ENCODE measurements at regions not wholly inside any gene's neighbourhood (a gene's known extent, or its start where the extent isn't known, plus 50 kb on each side); places are given as distances from the start of the nearest gene placed in this dataset.

DNA sequence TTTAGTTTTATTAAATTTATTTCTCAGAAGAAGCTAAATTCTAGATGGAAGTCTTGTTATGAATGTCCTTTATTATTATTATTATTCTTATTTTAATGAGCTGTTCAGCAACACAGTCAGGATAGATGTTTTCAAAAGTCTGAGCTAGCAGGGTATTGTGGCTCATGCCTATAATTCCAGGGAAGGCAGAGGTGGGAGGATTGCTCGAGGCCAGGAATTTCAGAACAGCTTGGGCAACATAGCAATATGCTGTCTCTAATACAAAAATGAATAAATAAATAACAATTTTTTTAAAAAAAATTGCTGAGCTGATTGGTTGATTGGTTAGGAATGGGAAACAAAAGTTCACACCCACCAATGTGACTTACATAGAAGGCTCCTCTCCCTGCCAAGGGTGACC is 274.1 kb upstream of the CYRIA start (continued):
- TF ChIP-seq, protein P1, sequence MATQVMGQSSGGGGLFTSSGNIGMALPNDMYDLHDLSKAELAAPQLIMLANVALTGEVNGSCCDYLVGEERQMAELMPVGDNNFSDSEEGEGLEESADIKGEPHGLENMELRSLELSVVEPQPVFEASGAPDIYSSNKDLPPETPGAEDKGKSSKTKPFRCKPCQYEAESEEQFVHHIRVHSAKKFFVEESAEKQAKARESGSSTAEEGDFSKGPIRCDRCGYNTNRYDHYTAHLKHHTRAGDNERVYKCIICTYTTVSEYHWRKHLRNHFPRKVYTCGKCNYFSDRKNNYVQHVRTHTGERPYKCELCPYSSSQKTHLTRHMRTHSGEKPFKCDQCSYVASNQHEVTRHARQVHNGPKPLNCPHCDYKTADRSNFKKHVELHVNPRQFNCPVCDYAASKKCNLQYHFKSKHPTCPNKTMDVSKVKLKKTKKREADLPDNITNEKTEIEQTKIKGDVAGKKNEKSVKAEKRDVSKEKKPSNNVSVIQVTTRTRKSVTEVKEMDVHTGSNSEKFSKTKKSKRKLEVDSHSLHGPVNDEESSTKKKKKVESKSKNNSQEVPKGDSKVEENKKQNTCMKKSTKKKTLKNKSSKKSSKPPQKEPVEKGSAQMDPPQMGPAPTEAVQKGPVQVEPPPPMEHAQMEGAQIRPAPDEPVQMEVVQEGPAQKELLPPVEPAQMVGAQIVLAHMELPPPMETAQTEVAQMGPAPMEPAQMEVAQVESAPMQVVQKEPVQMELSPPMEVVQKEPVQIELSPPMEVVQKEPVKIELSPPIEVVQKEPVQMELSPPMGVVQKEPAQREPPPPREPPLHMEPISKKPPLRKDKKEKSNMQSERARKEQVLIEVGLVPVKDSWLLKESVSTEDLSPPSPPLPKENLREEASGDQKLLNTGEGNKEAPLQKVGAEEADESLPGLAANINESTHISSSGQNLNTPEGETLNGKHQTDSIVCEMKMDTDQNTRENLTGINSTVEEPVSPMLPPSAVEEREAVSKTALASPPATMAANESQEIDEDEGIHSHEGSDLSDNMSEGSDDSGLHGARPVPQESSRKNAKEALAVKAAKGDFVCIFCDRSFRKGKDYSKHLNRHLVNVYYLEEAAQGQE (IDR thresholded peaks at IDR 0.05; ENCODE audit: unreplicated experiment): no peak
- TF ChIP-seq, protein P2, sequence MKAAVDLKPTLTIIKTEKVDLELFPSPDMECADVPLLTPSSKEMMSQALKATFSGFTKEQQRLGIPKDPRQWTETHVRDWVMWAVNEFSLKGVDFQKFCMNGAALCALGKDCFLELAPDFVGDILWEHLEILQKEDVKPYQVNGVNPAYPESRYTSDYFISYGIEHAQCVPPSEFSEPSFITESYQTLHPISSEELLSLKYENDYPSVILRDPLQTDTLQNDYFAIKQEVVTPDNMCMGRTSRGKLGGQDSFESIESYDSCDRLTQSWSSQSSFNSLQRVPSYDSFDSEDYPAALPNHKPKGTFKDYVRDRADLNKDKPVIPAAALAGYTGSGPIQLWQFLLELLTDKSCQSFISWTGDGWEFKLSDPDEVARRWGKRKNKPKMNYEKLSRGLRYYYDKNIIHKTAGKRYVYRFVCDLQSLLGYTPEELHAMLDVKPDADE (IDR thresholded peaks at IDR 0.05): no peak
- TF ChIP-seq ZNF331 (CRISPR knock-in tag; IDR thresholded peaks at IDR 0.05; ENCODE audit: low read depth) (no peak), POLR2AphosphoS5 (IDR thresholded peaks at IDR 0.05; ENCODE audit: low read depth) (no peak), CREB1 (CRISPR knock-in tag; IDR thresholded peaks at IDR 0.05; ENCODE audit: low read depth) (no peak), EZH2phosphoT487 (IDR thresholded peaks at IDR 0.05; ENCODE audit: unreplicated experiment) (no peak), EZH2 (IDR thresholded peaks at IDR 0.05; ENCODE audit: low read depth, unreplicated experiment) (no peak), NANOG (IDR thresholded peaks at IDR 0.05; ENCODE audit: borderline replicate concordance) (no peak)

DNA sequence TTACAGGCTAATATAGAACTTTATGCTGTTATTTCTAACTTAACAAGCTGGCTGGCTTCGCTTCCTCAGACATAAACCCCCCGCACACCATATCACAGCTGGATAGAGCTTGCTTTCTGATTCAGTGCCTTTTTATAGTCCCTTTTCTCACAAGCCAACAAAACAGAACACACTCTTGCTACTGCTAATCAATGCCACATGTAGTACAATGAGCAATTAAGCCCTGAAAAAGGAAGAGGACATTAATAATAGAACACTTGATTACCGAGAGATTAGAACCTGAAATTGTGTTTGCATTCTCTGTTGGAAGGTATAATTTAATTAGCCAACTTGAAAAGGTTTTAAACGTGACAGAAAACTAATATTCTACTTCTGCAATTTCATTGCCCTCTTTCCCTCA is 267.7 kb upstream of the CYRIA start:
- H3K27ac ChIP-seq (ENCODE audit: low read depth): no peak overlapping the region
- H3K27ac Mint-ChIP-seq: no peak overlapping the region
- TF ChIP-seq ZNF114 (CRISPR knock-in tag; IDR thresholded peaks at IDR 0.05): no peak
- no peak for TF ChIP-seq EZH2phosphoT487 (IDR thresholded peaks at IDR 0.05; ENCODE audit: unreplicated experiment)
- TF ChIP-seq, protein P3, sequence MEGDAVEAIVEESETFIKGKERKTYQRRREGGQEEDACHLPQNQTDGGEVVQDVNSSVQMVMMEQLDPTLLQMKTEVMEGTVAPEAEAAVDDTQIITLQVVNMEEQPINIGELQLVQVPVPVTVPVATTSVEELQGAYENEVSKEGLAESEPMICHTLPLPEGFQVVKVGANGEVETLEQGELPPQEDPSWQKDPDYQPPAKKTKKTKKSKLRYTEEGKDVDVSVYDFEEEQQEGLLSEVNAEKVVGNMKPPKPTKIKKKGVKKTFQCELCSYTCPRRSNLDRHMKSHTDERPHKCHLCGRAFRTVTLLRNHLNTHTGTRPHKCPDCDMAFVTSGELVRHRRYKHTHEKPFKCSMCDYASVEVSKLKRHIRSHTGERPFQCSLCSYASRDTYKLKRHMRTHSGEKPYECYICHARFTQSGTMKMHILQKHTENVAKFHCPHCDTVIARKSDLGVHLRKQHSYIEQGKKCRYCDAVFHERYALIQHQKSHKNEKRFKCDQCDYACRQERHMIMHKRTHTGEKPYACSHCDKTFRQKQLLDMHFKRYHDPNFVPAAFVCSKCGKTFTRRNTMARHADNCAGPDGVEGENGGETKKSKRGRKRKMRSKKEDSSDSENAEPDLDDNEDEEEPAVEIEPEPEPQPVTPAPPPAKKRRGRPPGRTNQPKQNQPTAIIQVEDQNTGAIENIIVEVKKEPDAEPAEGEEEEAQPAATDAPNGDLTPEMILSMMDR (conservative IDR thresholded peaks at IDR 0.05; ENCODE audit: low read depth in 2 of 2): no peak
- TF ChIP-seq, protein P4, sequence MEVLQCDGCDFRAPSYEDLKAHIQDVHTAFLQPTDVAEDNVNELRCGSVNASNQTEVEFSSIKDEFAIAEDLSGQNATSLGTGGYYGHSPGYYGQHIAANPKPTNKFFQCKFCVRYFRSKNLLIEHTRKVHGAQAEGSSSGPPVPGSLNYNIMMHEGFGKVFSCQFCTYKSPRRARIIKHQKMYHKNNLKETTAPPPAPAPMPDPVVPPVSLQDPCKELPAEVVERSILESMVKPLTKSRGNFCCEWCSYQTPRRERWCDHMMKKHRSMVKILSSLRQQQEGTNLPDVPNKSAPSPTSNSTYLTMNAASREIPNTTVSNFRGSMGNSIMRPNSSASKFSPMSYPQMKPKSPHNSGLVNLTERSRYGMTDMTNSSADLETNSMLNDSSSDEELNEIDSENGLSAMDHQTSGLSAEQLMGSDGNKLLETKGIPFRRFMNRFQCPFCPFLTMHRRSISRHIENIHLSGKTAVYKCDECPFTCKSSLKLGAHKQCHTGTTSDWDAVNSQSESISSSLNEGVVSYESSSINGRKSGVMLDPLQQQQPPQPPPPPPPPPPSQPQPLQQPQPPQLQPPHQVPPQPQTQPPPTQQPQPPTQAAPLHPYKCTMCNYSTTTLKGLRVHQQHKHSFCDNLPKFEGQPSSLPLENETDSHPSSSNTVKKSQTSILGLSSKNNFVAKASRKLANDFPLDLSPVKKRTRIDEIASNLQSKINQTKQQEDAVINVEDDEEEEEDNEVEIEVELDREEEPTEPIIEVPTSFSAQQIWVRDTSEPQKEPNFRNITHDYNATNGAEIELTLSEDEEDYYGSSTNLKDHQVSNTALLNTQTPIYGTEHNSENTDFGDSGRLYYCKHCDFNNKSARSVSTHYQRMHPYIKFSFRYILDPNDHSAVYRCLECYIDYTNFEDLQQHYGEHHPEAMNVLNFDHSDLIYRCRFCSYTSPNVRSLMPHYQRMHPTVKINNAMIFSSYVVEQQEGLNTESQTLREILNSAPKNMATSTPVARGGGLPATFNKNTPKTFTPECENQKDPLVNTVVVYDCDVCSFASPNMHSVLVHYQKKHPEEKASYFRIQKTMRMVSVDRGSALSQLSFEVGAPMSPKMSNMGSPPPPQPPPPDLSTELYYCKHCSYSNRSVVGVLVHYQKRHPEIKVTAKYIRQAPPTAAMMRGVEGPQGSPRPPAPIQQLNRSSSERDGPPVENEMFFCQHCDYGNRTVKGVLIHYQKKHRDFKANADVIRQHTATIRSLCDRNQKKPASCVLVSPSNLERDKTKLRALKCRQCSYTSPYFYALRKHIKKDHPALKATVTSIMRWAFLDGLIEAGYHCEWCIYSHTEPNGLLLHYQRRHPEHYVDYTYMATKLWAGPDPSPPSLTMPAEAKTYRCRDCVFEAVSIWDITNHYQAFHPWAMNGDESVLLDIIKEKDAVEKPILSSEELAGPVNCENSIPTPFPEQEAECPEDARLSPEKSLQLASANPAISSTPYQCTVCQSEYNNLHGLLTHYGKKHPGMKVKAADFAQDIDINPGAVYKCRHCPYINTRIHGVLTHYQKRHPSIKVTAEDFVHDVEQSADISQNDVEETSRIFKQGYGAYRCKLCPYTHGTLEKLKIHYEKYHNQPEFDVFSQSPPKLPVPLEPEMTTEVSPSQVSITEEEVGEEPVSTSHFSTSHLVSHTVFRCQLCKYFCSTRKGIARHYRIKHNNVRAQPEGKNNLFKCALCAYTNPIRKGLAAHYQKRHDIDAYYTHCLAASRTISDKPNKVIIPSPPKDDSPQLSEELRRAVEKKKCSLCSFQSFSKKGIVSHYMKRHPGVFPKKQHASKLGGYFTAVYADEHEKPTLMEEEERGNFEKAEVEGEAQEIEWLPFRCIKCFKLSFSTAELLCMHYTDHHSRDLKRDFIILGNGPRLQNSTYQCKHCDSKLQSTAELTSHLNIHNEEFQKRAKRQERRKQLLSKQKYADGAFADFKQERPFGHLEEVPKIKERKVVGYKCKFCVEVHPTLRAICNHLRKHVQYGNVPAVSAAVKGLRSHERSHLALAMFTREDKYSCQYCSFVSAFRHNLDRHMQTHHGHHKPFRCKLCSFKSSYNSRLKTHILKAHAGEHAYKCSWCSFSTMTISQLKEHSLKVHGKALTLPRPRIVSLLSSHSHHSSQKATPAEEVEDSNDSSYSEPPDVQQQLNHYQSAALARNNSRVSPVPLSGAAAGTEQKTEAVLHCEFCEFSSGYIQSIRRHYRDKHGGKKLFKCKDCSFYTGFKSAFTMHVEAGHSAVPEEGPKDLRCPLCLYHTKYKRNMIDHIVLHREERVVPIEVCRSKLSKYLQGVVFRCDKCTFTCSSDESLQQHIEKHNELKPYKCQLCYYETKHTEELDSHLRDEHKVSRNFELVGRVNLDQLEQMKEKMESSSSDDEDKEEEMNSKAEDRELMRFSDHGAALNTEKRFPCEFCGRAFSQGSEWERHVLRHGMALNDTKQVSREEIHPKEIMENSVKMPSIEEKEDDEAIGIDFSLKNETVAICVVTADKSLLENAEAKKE (CRISPR knock-in tag; IDR thresholded peaks at IDR 0.05): no peak
- no peak for TF ChIP-seq CREB1 (CRISPR knock-in tag; IDR thresholded peaks at IDR 0.05; ENCODE audit: low read depth)
- TF ChIP-seq, protein P2 (IDR thresholded peaks at IDR 0.05): no peak

More for the DNA sequence above, 267.7 kb upstream of the CYRIA start:
- H3K4me3 Mint-ChIP-seq: no peak overlapping the region
- H2AFZ ChIP-seq: no peak overlapping the region
- no peaks in the 10 kb centered on the region for H3K36me3 ChIP-seq (ENCODE audit: insufficient read depth)
- H3K27me3 Mint-ChIP-seq (ENCODE audit: insufficient read depth, low read depth, poor library complexity): no peaks in the 10 kb centered on the region
- H3K36me3 Mint-ChIP-seq (ENCODE audit: low read depth): no peaks in the 10 kb centered on the region
- no peaks in the 10 kb centered on the region for H3K4me1 Mint-ChIP-seq
- no peak overlapping the region for H3K4me2 ChIP-seq
- ATAC-seq (no peak), DNase-seq (ENCODE audit: low spot score) (no peak)
- no peaks in the 10 kb centered on the region for H4K20me1 ChIP-seq (replicated peaks; ENCODE audit: insufficient read depth)
- no peaks in the 10 kb centered on the region for H3K79me2 ChIP-seq (replicated peaks; ENCODE audit: insufficient read depth)
- H3K4me1 ChIP-seq (ENCODE audit: insufficient read depth): peaks cover 3% of the 10 kb centered on the region; the same call in 1 of the 2 replicates
- no peaks in the 10 kb centered on the region for H3F3A ChIP-seq (replicated peaks; ENCODE audit: low read depth)
- no peaks in the 10 kb centered on the region for H3K27me3 ChIP-seq (ENCODE audit: insufficient read depth)
- H3K9me3 Mint-ChIP-seq: no peaks in the 10 kb centered on the region
- H3K9me2 ChIP-seq (ENCODE audit: insufficient read depth): no peaks in the 10 kb centered on the region; the same call in 1 of the 2 replicates
- no peak overlapping the region for H3K4me3 ChIP-seq

Data from GM23338 (cell line).